Ishikawa (cell line): ENCODE measurements at regions not wholly inside any gene's neighbourhood (a gene's known extent, or its start where the extent isn't known, plus 50 kb on each side); places are given as distances from the start of the nearest gene placed in this dataset.

Experiments used
- NFIC ChIP-seq: IDR thresholded peaks from 2 replicates; pipeline ENCODE4 v1.6.1; 2012
- REST ChIP-seq: IDR thresholded peaks from 2 replicates; pipeline ENCODE4 v1.6.1; 2012; ENCODE audit warnings: low read depth, mild to moderate bottlenecking

- TF ChIP-seq REST (no peak), NFIC (no peak)
These were observed 444.0 kb upstream of the FLRT2 start for GRCh38 chr14:85085981-85086380.
